ENCODE measurements at regions not wholly inside any gene's neighbourhood (a gene's known extent, or its start where the extent isn't known, plus 50 kb on each side); places are given as distances from the start of the nearest gene placed in this dataset.

DNA sequence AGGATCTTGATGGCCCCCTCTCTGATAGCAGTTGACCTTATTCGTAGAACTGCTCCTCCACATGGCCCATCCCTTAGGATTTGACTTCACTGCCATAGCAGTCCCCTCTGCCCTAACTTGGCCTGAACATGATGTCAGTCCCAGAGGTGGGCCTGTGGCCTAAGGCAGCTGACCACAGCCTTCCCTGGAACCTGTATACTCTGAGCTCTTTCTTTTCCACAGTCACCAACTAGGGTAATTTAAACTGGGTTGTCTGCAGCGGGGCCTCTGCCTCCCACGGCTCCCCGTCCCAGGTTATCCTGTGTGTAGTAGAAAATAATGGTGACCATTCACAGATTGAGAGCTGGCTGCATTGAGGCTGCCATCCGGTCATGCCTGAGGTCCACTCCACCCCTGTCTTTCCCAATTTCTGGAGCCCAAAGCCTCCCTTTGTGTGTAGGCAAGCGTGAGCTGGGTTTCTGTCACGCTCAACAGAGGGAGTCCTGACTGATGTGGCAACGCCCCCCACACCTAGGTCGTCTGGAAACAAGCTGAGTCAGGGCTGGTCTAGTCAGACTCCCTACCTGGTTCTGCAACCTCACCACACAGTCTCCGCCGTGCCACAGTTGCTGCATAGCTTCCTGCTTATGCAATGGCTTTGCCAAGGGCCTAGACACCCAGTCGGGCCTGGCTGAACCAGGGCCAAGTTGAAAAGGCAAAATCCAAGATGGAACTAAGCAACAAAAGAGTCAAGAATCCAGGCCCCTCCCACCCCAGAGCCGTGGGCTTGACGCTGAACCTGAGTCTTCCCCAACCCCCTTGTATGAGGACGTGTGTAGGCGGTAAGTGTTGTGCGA, 284.5 kb downstream of the XXYLT1 start:
- DNase-seq (ENCODE audit: low read depth), result no peak
- TF ChIP-seq, protein P1, sequence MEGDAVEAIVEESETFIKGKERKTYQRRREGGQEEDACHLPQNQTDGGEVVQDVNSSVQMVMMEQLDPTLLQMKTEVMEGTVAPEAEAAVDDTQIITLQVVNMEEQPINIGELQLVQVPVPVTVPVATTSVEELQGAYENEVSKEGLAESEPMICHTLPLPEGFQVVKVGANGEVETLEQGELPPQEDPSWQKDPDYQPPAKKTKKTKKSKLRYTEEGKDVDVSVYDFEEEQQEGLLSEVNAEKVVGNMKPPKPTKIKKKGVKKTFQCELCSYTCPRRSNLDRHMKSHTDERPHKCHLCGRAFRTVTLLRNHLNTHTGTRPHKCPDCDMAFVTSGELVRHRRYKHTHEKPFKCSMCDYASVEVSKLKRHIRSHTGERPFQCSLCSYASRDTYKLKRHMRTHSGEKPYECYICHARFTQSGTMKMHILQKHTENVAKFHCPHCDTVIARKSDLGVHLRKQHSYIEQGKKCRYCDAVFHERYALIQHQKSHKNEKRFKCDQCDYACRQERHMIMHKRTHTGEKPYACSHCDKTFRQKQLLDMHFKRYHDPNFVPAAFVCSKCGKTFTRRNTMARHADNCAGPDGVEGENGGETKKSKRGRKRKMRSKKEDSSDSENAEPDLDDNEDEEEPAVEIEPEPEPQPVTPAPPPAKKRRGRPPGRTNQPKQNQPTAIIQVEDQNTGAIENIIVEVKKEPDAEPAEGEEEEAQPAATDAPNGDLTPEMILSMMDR (IDR thresholded peaks at IDR 0.05; ENCODE audit: insufficient read depth, low read depth, low read length), result no peak
- no peak overlapping the region for H3K4me3 ChIP-seq (ENCODE audit: low read depth, low read length)

DNA sequence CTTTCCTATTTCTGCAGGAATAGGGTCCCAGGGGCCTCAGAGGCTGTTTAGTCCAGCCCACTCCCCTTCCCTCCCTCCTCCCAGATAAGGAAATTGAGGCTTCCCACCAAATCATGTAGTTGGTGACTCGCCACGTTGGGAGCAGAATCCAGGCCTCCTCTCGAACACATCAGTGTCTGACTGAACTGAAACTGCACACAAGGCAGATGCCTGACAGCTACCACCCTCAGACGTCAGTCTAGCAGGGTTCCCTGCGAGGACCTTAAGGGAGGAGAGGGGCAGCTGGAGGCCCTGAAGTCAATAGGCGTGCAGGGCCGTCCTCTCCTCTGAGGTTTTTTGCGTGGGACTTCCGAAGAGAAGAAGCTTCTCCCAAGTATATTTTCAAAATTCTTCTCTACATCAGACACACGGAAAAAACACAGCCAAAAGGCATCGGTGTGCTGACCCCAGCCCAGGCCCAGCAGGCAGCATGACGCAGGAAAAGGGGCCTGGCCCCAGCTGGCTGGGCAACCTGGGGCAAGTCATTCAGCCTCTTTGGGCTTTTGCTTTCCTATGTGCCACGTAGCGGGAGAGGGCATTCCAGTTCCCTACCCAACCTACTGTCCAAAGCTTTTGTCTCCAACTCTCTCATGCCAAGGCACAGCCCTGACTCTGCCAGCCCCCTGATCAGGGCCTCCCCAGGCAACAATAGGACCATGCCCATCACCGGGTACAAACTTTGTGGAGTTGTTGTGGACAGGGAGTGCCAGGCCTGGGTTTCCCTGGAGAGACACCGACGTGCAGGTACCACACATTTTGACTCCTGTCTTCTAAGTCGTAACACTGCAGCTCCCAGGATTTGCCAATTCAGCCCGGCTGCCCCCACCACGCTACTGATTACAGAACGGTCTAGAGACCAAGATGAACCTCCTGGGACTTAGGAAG, 283.1 kb downstream of the XXYLT1 start:
- H3K4me3 ChIP-seq (ENCODE audit: low read depth, low read length), result no peak overlapping the region
- TF ChIP-seq, protein P1 (IDR thresholded peaks at IDR 0.05; ENCODE audit: insufficient read depth, low read depth, low read length), result no peak
- DNase-seq (ENCODE audit: low read depth), result no peak

GRCh38 chr3:194988495-194989165, 282.3 kb downstream of the XXYLT1 start:
- H3K4me3 ChIP-seq (ENCODE audit: low read depth, low read length), result no peak overlapping the region
- TF ChIP-seq, protein P1 (IDR thresholded peaks at IDR 0.05; ENCODE audit: insufficient read depth, low read depth, low read length), result no peak
- no peak for DNase-seq (ENCODE audit: low read depth)

DNA sequence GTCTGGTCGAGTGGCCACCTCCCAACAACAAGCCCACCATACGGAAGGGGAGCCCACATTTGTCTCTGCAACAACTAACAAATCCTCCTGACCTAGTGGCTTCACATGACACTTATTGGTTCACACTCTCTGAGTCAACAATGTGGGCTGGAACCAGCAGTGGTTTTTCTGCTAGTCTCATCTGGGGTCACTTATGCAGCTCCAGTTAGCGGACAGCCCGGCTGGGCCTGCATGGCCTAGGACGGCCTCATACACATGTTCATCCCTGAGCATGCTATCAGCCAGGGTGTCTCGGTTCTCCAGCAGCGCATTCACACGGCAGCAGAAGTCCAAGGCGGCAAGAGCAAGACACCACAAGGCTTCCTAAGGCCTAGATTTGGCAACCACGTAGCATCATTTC, 281.7 kb downstream of the XXYLT1 start:
- no peak overlapping the region for H3K4me3 ChIP-seq (ENCODE audit: low read depth, low read length)
- DNase-seq (ENCODE audit: low read depth), result no peak
- TF ChIP-seq, protein P1 (IDR thresholded peaks at IDR 0.05; ENCODE audit: insufficient read depth, low read depth, low read length), result no peak

GRCh38 chr3:194990454-194991337, 280.3 kb downstream of the XXYLT1 start:
- no peak overlapping the region for H3K4me3 ChIP-seq (ENCODE audit: low read depth, low read length)
- TF ChIP-seq, protein P1 (IDR thresholded peaks at IDR 0.05; ENCODE audit: insufficient read depth, low read depth, low read length), result no peak
- DNase-seq (ENCODE audit: low read depth), result no peak

DNA sequence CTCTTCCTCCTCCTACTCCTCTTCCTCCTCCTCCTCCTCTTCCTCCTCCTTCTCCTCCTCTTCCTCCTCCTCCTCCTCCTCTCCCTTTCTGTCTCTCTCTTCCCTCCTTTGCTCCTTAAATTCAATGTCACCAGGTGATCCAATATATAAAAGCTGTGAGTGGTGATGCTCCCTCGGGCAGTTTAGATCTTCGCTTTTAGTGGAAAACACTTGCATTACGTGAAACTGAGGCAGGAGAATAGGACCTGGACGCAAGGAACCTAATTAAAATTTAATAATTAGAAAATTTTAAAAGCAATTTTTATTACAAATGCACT, 279.7 kb downstream of the XXYLT1 start:
- TF ChIP-seq, protein P1 (IDR thresholded peaks at IDR 0.05; ENCODE audit: insufficient read depth, low read depth, low read length), result no peak
- no peak for DNase-seq (ENCODE audit: low read depth)
- H3K4me3 ChIP-seq (ENCODE audit: low read depth, low read length), result no peak overlapping the region
